Progenitor cell of endocrine pancreas (in vitro differentiated cells): ENCODE measurements at regions not wholly inside any gene's neighbourhood (a gene's known extent, or its start where the extent isn't known, plus 50 kb on each side); places are given as distances from the start of the nearest gene placed in this dataset.

Experiments
- DNase-seq: peaks from one replicate; pipeline ENCODE4 v3.0.0; 2021; ENCODE audit warnings: low spot score; ENCODE audit not compliant: unreplicated experiment
- H3K27ac Mint-ChIP-seq: 2 replicates; pipeline ENCODE4 v1.8.0; 2021; ENCODE audit warnings: mild to moderate bottlenecking, moderate library complexity, mixed read lengths
- H3K27me3 Mint-ChIP-seq: 2 replicates; pipeline ENCODE4 v1.8.0; 2021; ENCODE audit warnings: mixed read lengths
- H3K36me3 Mint-ChIP-seq: 2 replicates; pipeline ENCODE4 v1.8.0; 2022; ENCODE audit warnings: mixed read lengths; ENCODE audit not compliant: insufficient read depth
- H3K4me1 Mint-ChIP-seq: 2 replicates; pipeline ENCODE4 v1.8.0; 2021; ENCODE audit warnings: low read depth, mixed read lengths
- H3K4me3 Mint-ChIP-seq: 2 replicates; pipeline ENCODE4 v1.8.0; 2021; ENCODE audit warnings: low read depth, mild to moderate bottlenecking, moderate library complexity, mixed read lengths
- H3K9me3 Mint-ChIP-seq: 2 replicates; pipeline ENCODE4 v1.8.0; 2021; ENCODE audit warnings: low read depth, mixed read lengths
- TF ChIP-seq, protein P1 (sequence below): fragments of 200-600 bp; sonication (generic); IDR thresholded peaks from one replicate; pipeline ENCODE4 v1.5.0; 2021; ENCODE audit warnings: antibody characterized with exemption, mild to moderate bottlenecking; ENCODE audit not compliant: unreplicated experiment

DNA sequence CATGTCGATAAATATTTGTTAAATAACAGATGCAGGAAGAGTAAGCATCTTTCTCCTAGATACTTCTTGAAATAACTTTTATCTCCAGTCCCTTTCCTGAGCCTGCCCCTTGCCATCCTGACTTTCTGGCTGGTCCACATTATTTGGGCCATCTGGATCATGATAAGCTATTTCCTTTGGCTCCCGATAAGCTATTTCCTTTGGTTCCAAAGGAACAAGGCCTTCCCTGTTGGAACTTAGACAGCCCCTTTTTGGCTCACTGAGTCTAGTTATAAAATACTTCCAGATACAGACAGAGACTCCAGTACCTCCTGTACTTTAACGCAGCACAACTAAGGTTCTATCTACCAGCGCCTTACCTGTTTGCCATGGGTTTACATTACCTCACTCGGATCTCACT lies 205.3 kb upstream of the CCDC150 start:
- Mint-ChIP-seq H3K27me3 (no peaks in the 10 kb centered on the region), H3K27ac (no peak overlapping the region), H3K4me1 (no peaks in the 10 kb centered on the region), H3K36me3 (no peaks in the 10 kb centered on the region), H3K9me3 (no peaks in the 10 kb centered on the region), H3K4me3 (no peak overlapping the region)
- DNase-seq = no peak
- TF ChIP-seq, protein P1, sequence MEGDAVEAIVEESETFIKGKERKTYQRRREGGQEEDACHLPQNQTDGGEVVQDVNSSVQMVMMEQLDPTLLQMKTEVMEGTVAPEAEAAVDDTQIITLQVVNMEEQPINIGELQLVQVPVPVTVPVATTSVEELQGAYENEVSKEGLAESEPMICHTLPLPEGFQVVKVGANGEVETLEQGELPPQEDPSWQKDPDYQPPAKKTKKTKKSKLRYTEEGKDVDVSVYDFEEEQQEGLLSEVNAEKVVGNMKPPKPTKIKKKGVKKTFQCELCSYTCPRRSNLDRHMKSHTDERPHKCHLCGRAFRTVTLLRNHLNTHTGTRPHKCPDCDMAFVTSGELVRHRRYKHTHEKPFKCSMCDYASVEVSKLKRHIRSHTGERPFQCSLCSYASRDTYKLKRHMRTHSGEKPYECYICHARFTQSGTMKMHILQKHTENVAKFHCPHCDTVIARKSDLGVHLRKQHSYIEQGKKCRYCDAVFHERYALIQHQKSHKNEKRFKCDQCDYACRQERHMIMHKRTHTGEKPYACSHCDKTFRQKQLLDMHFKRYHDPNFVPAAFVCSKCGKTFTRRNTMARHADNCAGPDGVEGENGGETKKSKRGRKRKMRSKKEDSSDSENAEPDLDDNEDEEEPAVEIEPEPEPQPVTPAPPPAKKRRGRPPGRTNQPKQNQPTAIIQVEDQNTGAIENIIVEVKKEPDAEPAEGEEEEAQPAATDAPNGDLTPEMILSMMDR = no peak

DNA sequence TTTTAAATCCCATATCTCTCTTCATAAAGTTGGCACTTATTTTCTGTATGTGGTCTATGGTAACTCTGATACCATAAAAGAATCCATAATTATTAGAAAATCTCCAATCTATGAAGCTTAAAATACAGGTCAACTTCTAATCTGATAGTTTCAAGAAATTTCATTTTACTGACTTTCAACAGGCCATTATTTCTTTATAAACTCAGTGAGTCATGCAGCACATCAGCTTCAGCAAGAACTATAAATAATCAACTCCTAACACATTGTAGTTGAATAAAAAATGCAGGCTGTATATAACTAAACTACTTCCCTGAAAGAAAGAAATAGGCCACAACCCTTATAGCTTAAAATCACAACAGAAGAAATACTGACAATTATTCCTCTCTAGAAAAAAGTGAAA lies 204.3 kb upstream of the CCDC150 start:
- Mint-ChIP-seq H3K36me3 (no peaks in the 10 kb centered on the region), H3K4me1 (no peaks in the 10 kb centered on the region), H3K9me3 (no peaks in the 10 kb centered on the region), H3K4me3 (no peak overlapping the region), H3K27ac (no peak overlapping the region), H3K27me3 (no peaks in the 10 kb centered on the region)
- TF ChIP-seq, protein P1 = no peak
- no peak for DNase-seq

DNA sequence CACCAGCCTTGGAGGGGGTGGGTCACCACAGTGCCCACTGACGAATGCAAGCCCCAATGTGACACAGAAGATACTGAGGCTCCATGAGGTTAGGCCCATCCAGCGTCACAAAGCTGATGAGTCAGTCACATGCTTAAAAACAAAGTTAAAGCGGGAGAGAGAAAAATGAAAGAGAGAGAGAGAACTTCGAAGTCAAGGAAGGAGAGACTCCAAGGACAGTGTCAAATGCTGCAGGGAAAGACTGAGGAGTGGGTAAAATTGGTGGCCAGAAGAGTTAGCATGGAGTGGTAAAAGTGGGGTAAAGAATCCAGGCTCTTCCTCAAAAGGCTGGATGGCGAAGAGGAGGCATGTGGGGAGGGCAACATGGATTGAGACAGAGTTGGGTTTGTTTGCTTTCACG lies 201.9 kb upstream of the CCDC150 start:
- Mint-ChIP-seq H3K27me3 (no peaks in the 10 kb centered on the region), H3K36me3 (no peaks in the 10 kb centered on the region), H3K27ac (no peak overlapping the region)

DNA sequence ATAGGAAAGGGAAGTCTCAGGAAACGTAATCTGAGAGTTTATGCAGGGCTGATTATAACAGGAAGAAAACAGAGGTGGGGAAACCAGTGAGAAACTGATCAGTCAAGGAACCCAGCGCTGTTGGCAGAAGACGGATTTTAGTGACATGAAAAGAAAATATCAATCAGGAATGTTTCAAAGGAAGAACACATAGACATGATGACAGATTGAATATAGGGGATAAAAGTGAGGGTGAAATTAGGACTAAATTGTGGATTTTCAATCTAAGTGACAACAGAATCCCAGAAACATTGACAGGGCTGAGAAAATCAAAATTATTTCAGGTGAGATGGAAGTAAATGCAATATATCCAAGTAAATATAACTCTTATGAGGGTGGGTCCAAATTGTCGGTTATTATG lies 199.8 kb upstream of the CCDC150 start:
- TF ChIP-seq, protein P1 = no peak
- H3K9me3 Mint-ChIP-seq = no peaks in the 10 kb centered on the region
- H3K27me3 Mint-ChIP-seq = no peaks in the 10 kb centered on the region
- H3K4me1 Mint-ChIP-seq = peaks cover 3% of the 10 kb centered on the region
- H3K4me3 Mint-ChIP-seq = no peak overlapping the region
- H3K27ac Mint-ChIP-seq = no peak overlapping the region
- no peaks in the 10 kb centered on the region for H3K36me3 Mint-ChIP-seq
- no peak for DNase-seq

More for the DNA sequence above, 201.9 kb upstream of the CCDC150 start:
- Mint-ChIP-seq H3K4me1 (no peaks in the 10 kb centered on the region), H3K9me3 (no peaks in the 10 kb centered on the region), H3K4me3 (no peak overlapping the region)
- TF ChIP-seq, protein P1 = no peak
- no peak for DNase-seq

DNA sequence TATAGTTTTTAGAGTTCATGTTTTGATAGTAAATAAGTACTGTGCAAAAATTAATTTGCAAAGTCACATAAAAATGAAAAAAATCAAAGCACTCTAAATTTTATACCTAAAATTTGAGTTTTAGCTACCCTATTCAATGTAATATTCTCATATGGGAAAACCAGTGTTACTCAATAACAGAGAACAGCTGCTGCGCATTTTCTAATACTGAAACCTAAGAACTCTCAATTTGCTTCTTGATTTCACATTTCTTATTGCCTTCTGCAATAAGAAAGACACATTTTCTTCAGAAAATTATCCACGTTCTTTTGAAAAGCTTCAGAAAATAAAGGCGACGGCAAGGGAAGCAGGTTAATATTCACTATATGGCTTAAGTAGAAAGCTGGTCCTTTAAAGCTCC lies 199.1 kb upstream of the CCDC150 start:
- H3K4me3 Mint-ChIP-seq = no peak overlapping the region
- H3K4me1 Mint-ChIP-seq = peaks cover 3% of the 10 kb centered on the region
- H3K27me3 Mint-ChIP-seq = no peaks in the 10 kb centered on the region
- H3K36me3 Mint-ChIP-seq = no peaks in the 10 kb centered on the region
- no peaks in the 10 kb centered on the region for H3K9me3 Mint-ChIP-seq
- H3K27ac Mint-ChIP-seq = no peak overlapping the region
- no peak for DNase-seq
- TF ChIP-seq, protein P1 = no peak
